ENCODE measurements at regions not wholly inside any gene's neighbourhood (a gene's known extent, or its start where the extent isn't known, plus 50 kb on each side); places are given as distances from the start of the nearest gene placed in this dataset.

DNA sequence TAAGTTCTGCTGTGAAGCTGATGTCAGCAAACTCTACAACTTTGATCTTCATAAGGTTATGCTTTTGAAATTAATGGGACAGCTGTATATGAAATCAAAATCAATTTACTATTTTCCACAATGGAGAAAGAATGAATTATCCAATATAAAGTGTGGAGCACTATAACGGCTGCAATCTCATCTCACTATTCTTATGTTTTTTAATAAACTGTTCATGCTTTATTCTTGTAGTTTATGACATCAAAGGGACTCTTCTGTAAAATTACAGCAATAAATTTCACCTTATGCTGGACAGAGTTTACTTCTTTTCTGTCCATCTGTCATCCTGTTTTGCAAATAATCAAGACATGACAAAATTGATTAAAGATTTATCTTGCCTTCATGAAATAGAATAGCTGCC is 192.5 kb downstream of the TECRL start:
- intact Hi-C loops (cut with DNase I), result no loop called here
- 37% methylated on average over 1 of the region's 1 CpG for WGBS
- DNase-seq (ENCODE audit: low spot score), result no peak
- no peak for TF ChIP-seq CTCF (IDR thresholded peaks at IDR 0.05)
- no peak for TF ChIP-seq POLR2AphosphoS5 (IDR thresholded peaks at IDR 0.05)
- TF ChIP-seq POLR2A (IDR thresholded peaks at IDR 0.05), result no peak
- Histone ChIP-seq H3K4me1 (replicated peaks) (no peaks in the 10 kb centered on the region), H3K9me3 (no peaks in the 10 kb centered on the region), H3K27me3 (replicated peaks; ENCODE audit: insufficient read depth) (no peaks in the 10 kb centered on the region), H3K4me3 (no peak overlapping the region), H3K36me3 (no peaks in the 10 kb centered on the region), H3K27ac (no peak overlapping the region)

DNA sequence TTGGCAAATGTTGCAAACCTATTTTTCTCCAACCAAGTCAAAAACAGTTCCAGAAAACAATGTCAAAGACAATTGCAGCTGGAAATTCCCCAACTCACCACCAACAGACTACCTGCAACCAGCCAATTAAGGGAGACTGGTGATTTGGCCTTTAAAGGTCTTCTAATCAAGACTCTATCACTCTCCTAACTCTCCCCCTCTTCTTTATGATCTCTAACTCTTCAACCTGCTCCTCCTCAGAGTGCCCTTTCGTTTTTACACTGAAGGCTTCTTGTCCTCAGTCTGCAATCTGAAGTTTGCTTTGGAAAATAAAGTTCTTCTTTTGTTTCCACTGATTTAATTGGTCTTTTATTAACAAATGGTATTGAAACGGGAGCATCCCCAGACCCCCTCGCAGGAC is 203.9 kb downstream of the TECRL start:
- no peak for TF ChIP-seq POLR2AphosphoS5 (IDR thresholded peaks at IDR 0.05)
- no peak for TF ChIP-seq POLR2A (IDR thresholded peaks at IDR 0.05)
- no peak for TF ChIP-seq CTCF (IDR thresholded peaks at IDR 0.05)
- no peaks in the 10 kb centered on the region for H3K9me3 ChIP-seq
- no peak for DNase-seq (ENCODE audit: low spot score)
- no peaks in the 10 kb centered on the region for H3K36me3 ChIP-seq
- no peak overlapping the region for H3K27ac ChIP-seq
- H3K4me1 ChIP-seq (replicated peaks), result no peaks in the 10 kb centered on the region
- H3K27me3 ChIP-seq (replicated peaks; ENCODE audit: insufficient read depth), result no peaks in the 10 kb centered on the region
- intact Hi-C loops (cut with DNase I), result no loop called here
- WGBS, result 75% methylated on average over 3 of the region's 3 CpGs
- no peak overlapping the region for H3K4me3 ChIP-seq

DNA sequence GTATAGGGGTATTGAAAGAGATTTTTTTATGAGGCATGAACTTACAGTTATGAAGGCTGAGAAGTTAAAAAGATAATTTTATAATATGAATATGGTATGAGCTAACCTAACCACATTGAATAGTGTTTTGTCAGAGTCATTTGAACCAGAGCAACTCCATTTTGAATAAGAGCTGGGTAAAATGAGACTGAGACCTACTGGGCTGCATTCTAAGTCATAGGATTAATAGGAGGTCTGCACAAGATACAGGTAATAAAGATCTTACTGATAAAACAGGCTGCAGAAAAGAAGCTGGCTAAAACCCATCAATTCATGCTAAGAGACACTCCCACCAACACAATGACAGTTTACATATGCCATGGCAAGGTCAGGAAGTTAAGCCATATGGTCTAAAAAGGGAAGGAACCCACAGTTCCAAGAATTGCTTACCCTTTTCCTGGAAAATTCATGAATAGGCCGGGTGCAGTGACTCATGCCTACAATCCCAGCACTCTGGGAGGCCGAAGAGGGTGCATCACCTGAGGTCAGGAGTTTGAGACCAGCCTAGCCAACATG is 209.2 kb downstream of the TECRL start:
- Histone ChIP-seq H3K4me1 (replicated peaks) (no peaks in the 10 kb centered on the region), H3K9me3 (no peaks in the 10 kb centered on the region), H3K36me3 (no peaks in the 10 kb centered on the region), H3K4me3 (no peak overlapping the region), H3K27ac (no peak overlapping the region), H3K27me3 (replicated peaks; ENCODE audit: insufficient read depth) (no peaks in the 10 kb centered on the region)
- WGBS, result 44% methylated on average over 2 of the region's 2 CpGs
- DNase-seq (ENCODE audit: low spot score), result no peak
- TF ChIP-seq POLR2A (IDR thresholded peaks at IDR 0.05), result no peak
- TF ChIP-seq POLR2AphosphoS5 (IDR thresholded peaks at IDR 0.05), result no peak
- TF ChIP-seq CTCF (IDR thresholded peaks at IDR 0.05), result no peak
- intact Hi-C loops (cut with DNase I), result no loop called here

- Histone ChIP-seq H3K4me3 (no peak overlapping the region), H3K36me3 (no peaks in the 10 kb centered on the region), H3K27ac (no peak overlapping the region), H3K4me1 (replicated peaks) (no peaks in the 10 kb centered on the region), H3K27me3 (replicated peaks; ENCODE audit: insufficient read depth) (no peaks in the 10 kb centered on the region), H3K9me3 (no peaks in the 10 kb centered on the region)
- no peak for DNase-seq (ENCODE audit: low spot score)
- WGBS, result 70% methylated on average over 1 of the region's 1 CpG
- intact Hi-C loops (cut with DNase I), result no loop called here
- TF ChIP-seq POLR2A (IDR thresholded peaks at IDR 0.05), result no peak
- no peak for TF ChIP-seq POLR2AphosphoS5 (IDR thresholded peaks at IDR 0.05)
- TF ChIP-seq CTCF (IDR thresholded peaks at IDR 0.05), result no peak
Observed at GRCh38 chr4:64195582-64195981, 213.7 kb downstream of the TECRL start.

GRCh38 chr4:64192731-64193412 is 216.4 kb downstream of the TECRL start:
- 41% methylated on average over 3 of the region's 3 CpGs for WGBS
- Histone ChIP-seq H3K36me3 (no peaks in the 10 kb centered on the region), H3K4me3 (no peak overlapping the region), H3K4me1 (replicated peaks) (no peaks in the 10 kb centered on the region), H3K27ac (no peak overlapping the region), H3K9me3 (no peaks in the 10 kb centered on the region), H3K27me3 (replicated peaks; ENCODE audit: insufficient read depth) (no peaks in the 10 kb centered on the region)
- DNase-seq (ENCODE audit: low spot score), result no peak
- TF ChIP-seq POLR2A (IDR thresholded peaks at IDR 0.05), result no peak
- TF ChIP-seq POLR2AphosphoS5 (IDR thresholded peaks at IDR 0.05), result no peak
- TF ChIP-seq CTCF (IDR thresholded peaks at IDR 0.05), result no peak
- intact Hi-C loops (cut with DNase I), result no loop called here

Data from prostate gland (tissue), 2 donors.